SKM-1 (cell line): ENCODE measurements at regions not wholly inside any gene's neighbourhood (a gene's known extent, or its start where the extent isn't known, plus 50 kb on each side); places are given as distances from the start of the nearest gene placed in this dataset.

Experiments
- DNase-seq: peaks from one replicate; lab custom pipeline; 2025; ENCODE audit not compliant: unreplicated experiment; lab: John Stamatoyannopoulos, UW

- no peak for DNase-seq
Observed at GRCh38 chr1:186736971-186737685, 56.9 kb upstream of the PTGS2 start.

GRCh38 chr1:186735463-186735862, 55.2 kb upstream of the PTGS2 start:
- DNase-seq: no peak

DNA sequence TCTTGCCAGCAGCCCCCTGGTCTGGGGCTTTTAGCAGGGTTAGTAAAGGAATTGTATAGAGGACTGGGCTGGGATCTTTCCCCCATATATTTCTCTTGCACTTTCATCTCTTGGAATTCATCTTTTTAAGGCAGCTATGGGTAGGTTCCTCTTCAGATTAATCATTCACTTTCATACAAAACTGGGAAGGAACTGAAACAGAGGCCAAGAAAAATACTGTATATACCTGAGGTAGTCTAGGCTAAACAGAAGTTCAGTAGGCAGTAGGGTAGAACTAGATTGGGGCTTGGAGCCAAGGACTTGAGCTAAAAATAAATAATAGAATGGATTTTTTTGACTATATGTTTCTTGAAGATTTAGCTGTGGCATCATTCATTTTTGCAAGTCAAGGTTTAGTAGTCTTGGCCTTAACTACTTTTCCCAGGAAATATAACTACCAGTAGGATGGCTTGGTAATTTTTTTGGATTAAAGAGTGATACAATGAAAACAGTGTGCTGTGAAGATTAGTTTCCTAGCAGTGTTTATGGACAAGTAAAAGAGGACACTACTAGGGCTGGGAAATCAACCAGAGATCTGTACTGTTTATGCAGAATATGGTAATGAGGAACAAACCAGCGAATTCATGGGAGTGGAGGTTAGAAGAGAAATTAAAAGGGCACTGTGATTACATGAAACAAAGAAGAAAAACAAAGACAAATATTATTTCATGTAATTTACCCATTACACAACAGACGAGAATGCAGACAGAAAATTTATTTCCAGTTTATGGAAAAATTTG, 50.9 kb upstream of the PTGS2 start:
- no peak for DNase-seq
